Stimulated activated CD8-positive, alpha-beta memory T cell treated with anti-CD3 and anti-CD28 coated beads, Interleukin-2, amount 100 ng/mL, for 1 hour (primary cell): ENCODE measurements at regions not wholly inside any gene's neighbourhood (a gene's known extent, or its start where the extent isn't known, plus 50 kb on each side); places are given as distances from the start of the nearest gene placed in this dataset.
"Not testable (repeated sequence)": the region's sequence is repeated elsewhere in the genome, so short reads cannot be mapped to it uniquely, and the experiment has no call there.

Source experiments
- DNase-seq, 2 donors: peaks; one replicate each; pipeline ENCODE4 v3.0.0-alpha.2; 2020; ENCODE audit warnings: low read depth in 2 of 2

DNA sequence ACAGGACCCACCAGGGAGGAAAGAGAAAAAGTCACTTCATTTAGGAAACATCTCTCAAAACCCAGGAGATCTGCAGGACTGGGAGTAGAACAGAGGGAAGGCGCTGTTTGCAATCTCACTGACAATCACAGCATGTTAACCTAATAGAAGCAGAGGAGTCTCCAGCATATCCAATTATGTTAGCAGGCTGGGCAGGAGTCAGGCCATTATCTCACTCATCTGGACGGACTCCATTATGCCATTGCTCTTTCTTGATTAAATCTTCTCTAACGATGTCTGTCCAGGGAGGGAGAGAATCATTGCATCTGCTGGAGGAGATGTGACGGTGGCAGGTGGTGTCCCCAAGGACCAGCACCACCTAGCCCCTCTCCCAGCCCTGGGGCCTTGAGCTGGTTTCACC, 203.8 kb upstream of the SFSWAP start:
- DNase-seq, result no peak

DNA sequence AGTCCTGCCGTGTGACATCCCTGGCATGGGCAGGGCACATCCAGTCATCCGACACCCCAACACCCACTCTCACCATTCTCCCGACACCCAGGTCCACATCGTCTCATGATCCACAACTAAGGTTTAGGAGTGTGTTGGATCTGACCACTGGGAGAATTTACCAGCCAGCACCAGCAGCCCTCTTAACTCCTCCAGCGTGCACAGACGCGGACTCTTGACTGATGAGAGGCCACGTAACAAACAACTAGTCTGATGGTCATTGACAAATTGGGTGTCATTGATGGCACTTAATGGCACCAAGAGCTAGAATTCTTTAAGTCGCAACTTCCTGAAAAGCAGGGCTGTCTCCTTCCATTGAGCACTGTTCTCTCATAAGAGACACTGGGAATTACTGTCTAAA, 203.0 kb upstream of the SFSWAP start:
- no peak for DNase-seq

DNA sequence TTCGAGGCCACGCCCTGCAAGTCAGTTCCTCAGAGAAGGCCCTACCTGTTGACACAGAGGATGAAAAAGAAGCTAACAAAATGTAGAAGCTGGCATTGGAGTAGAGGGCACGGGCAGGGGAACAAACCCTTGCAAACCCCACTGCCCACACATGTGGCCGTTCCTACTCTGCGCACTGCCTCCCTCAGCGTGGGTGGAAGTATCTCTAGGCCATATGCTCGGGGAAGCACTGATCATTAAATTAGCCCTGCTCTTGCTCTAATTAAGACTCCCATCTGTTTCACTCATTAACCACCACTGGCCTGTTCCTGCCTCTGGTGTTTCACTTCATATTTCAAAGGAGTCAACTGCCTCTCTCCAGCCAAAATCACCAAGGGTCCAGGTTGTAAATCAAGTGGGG, 201.2 kb upstream of the SFSWAP start:
- DNase-seq, result no peak

DNA sequence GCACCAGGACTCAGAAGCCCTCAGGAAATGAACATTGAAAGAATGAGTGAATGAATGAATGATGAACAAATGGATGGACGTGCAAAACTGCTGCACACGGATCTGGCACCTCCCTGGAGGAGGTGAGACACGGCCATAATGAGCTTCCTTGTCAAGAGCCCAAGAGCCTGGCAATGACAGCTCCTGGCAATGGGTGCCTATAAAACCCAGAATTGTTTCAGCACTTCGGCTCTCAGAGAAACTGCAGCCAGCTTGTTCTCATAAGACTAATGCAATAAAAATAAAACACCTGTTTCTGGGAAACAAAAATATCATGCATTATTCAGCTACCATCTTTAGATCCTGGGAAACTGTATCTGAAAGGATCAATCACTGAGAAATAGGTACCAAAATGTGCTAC, 200.5 kb upstream of the SFSWAP start:
- DNase-seq, result no peak

DNA sequence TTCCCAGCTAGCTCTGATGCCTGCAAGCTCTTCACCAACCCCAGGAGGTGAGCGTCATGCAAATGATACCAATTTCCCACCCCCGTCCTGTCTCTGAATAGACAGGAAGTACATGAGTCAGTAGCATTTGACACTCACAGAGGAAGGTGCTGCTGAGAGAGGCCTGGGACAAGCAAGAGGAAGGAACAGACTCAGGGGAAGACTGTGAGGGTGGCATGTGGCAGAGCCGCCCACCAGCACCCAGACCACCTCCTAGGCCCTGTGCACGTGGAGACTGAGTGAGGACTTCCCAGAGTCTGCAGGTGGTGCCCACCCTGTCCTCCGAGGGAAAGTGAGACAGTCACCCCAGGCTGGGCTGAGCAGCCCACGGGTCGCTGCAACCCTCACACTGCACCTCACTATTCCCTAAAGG, 199.5 kb upstream of the SFSWAP start:
- DNase-seq, result no peak

DNA sequence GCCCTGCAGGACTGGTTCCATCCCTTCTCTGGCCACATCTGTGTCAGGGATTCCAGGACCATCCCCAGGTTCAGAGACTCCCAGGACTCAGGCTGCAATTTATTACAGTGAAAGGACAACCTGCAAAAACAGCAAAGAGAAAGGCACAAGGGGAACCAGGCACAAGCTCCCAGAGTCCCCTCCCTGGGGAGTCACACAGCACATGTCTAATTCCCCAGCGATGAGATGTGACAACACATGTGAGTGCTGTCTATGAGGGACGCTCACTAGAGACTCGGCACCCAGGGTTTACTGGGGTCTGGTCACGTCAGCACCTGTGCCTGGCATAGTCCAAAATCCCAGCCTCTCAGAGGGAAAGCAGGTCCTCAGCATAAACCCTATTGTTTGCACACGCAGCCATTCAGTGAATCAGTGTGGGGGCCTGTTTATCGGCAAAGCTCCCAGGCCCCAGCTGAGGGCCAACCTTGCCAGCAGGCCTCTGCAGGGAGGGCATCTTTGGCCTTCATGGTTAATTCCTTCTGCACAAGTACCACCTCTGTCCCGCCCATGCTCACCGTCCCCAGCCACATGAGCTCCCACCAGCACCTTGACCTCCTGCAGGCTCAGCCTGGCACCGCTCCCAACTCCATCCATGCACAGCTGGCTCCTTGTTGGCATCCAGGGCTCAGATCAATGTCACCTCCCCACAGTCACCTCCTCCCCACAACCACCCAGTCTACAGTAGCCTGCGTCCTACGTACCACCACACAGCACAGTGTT, 198.9 kb upstream of the SFSWAP start:
- no peak for DNase-seq

DNA sequence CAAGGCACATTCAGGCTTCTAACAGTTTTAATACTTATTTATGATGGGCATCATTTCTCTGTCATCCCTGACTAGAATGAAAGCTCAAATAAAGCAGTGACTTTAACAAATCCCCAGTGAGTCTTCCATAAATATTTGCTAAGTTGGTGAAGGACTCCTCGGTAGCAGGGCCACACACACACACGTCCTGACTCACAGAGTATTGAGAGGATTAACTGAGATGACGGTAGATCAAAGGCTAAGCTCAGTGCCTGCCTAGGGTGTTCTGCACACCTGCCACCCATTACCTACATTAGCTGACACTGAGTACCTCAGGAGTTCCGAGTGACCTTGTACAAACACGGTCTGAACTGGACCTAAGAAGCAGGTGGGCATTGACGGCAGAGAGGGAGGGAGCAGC, 197.3 kb upstream of the SFSWAP start:
- DNase-seq, result no peak

DNA sequence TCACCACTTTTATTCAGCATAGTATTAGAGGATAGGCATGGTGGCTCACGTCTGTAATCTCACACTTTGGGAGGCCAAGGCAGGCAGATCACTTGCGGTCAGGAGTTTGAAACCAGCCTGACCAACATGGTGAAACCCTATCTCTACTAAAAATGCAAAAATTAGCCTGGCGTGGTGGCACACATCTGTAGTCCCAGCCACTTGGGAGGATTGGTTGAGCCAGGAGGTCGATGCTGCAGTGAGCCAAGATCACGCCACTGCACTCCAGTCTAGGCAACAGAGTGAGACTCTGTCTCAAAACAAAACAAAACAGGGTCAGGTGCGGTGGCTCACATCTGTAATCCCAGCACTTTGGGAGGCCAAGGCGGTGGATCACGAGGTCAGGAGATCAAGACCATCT, 190.3 kb upstream of the SFSWAP start:
- not testable (repeated sequence) for DNase-seq

DNA sequence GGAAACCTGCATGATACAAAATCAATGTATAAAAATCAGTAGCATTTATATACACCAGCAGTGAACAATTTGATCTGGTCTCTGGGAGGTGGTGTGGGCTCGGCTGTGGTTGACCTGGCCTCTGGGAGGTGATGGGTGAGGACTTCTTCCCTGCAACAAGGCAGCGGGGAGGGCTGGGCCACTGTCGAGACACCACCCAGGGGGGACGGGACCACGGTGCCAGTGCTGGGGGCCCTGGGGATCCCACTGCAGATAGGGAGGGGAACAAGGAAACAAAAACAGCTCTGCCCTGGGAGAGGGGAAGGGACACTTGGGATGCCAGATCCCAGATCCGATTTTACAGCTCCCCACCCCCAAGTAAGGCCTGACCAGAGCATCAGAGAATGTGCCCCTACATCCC, 189.6 kb upstream of the SFSWAP start:
- no peak for DNase-seq

DNA sequence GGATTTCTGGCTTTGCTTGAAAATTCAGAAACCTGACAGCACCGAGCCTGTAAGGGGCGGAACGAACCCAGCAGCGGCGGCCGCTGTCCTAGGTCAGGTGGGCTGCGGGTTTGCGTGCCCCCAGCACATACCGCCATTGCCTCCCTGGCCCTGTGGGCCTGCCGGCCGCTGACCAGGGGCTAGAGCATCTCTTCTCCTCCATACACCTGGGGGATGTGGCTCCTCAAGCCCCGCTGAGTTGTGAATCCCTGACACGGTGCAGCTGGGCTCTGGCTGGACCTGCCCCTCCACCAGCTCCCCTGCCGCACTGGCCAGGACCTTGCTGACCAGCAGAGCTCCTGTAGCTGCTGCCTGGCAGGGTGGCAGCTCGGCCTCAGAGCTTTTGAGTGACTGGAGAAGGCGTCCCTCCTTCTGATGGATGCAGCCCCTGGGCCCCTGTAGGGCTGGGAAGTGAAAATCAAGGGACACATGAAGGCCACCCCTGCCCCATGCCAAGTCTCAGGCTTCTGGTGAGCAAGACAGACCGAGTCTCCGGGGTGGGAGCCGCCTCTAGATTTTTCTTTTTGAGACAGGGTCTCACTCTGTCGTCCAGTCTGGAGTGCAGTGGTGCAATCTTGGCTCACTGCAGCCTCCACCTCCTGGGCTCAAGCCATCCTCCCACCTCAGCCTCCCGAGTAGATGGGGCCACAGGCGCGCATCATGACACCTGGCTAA, 184.9 kb upstream of the SFSWAP start:
- DNase-seq, result no peak

DNA sequence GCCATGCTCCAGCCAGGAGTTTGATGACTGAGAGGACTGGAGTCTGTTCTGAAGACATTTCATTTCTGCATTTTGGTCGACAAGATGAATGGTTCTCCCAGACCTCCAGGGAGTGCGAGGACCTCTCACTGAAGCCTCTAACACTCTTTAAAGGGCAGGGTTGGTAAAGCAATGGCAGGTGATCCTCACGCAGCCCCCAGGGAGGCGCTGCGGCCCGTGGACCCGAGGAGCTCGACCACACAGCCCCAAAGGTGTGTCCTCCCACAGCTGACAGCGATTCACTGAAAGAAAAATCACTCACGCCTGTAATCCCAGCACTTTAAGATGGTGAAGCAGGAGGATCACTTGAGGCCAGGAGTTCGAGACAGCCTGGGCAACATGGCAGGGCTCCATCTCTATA, 183.8 kb upstream of the SFSWAP start:
- DNase-seq, result no peak

DNA sequence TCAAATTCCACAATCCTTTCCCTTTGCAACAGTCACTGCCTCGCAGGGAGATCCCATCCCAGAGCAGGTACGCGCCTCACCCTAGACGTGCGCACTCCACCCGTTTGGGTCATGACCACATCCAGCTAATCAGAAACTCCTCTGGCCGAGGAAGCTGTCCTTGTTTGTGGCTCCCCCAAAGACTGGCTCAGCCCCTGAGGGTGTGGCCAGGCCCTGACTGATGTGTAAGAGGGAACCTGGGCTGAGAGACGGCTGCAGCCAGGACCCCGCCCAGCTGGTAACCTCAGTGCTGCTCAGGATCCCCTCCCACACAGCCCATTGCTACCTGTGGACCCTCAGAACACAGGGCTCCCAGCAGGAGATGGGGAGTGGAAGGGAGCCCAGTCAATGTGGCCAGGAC, 183.2 kb upstream of the SFSWAP start:
- no peak for DNase-seq

DNA sequence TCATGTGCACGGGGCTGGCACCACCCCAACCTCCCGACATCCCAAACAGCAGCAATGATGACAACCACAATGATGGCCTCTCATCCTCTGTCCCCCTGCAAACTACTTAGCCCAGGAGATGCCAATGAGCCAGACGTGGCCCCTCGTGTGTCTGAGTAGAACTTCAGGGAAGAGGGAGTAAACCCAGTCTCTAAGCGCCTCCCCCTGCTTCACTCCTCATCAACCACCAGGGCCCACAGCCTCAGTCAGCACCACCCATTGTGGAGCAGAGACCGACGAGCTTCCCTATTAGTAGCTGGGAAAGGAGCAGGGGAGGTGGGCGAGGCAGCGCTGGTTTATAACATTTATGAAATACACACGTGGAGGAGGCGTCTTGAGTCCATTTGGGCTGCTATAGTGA, 182.7 kb upstream of the SFSWAP start:
- DNase-seq, result no peak

DNA sequence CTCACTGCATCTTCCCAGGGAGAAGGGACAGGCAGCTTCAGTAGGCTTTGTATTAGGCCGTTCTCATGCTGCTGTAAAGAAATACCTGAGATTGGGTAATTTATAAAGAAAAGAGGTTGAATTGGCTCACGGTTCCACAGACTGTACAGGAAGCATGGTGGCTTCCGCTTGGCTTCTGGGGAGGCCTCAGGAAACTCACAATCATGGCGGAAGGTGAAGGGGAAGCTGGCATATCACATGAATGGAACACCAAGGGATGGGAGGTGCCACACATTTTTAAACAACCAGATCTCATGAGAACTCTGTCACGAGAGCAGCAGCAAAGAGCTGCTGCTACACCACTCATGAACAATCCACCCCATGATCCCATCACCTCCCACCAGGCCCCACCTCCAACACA, 182.2 kb upstream of the SFSWAP start:
- DNase-seq, result no peak

DNA sequence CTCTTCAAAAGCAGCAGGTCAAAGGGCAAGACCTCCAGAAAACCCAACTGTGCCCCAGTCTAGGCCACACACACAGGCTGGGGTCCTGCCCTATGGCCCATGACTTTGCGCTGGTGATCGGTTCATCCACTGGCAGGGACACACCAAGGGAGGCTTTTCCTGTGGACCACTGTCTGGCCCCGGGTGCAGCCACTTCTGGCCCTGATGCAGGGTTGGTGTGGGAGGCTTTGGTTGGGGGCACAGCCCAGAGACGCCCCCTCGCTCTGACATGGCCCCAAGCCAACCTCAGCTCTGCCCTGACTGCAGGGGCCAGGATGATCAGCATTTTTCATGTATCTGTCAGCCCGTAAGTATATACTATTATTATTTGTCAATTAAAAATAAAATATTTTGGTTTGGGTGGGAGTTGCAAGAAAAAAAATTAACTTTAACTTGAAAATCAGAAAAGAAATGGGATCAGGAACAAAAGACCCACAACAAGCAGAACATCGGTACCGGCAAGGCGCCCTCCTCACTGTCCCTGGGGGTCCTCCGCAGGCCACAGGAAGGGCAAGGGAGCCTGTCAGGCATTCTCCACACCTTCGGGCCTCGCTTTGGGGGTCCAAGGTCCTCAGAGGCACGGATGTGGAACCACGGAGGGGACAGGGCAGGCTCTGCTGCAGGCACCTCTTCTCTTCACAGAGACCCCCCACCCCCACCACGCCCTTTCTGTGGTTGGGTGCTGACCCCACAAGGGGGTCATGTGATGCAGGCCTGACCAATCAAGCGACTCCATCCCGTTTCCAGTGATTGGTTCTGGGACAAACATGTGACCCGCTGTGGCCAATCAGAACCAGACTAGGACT, 181.5 kb upstream of the SFSWAP start:
- no peak for DNase-seq

DNA sequence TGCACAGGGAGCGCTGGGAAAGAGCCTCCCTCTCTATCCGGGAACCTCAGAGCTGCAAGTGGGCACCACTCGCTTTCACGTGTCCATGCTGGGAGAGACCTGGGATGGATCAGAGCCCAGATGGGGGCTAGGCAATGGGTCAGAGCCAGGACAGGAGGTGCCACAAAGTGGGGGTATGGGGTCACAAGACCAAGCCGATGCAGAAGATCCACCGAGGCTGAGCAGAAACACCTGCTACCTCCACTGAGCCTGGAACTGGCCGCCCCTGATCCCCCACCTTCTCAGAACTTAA, 180.9 kb upstream of the SFSWAP start:
- DNase-seq, result no peak

DNA sequence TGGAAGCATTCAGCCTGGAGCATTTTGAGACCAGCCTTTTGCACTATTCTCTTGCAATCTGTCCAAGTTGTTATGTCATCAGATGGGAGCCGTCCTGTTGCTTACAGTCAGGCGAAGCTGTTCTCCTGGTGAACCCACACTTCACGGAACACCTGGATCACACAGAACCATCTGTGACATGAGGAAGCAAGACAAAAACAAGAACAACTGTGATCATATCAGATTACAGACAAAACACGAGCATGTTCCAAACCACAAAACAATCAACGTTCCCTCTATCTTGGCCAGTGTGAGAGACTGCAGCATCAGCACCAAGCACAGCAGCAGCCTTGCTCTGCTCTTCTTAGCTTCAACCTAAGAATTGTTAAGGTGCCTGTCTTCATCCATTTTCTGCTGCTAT, 180.5 kb upstream of the SFSWAP start:
- no peak for DNase-seq

DNA sequence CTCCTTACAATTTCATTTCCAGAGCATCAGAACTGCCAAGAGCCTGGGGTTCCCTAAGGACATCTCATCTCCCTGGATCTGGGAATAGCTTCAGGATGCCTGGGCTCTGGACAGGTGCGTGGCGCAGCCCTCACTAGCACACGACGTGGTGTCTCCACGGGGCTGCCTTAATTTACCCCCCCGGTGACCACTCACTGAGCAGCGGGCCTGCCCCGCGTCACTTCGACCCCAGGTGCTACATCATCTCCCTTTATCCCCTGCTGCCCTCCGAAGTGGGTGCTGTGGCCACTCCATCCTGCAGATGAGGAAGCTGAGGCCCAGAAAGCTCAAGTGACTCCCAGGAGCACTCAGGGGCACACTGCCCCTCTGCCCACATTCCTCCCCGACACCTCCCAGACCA, 177.8 kb upstream of the SFSWAP start:
- DNase-seq, result no peak

DNA sequence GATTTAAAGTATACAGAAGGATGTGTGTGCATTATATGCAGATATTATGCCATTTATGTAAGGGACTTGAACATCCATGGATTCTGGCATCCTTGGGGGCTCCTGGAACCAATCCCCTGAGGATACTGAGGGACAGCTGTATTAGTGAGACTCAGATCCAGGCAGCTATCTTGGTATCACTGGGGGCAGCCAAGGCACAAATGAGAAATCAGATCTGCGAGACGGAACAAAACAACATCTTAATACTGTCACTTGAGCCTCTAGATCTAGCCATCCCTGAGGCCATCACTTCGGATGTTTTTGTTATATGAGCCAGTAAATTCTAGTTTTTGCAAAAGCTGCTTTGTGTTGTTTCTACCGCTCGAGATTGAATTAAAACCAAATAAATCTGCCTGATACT, 175.1 kb upstream of the SFSWAP start:
- no peak for DNase-seq

DNA sequence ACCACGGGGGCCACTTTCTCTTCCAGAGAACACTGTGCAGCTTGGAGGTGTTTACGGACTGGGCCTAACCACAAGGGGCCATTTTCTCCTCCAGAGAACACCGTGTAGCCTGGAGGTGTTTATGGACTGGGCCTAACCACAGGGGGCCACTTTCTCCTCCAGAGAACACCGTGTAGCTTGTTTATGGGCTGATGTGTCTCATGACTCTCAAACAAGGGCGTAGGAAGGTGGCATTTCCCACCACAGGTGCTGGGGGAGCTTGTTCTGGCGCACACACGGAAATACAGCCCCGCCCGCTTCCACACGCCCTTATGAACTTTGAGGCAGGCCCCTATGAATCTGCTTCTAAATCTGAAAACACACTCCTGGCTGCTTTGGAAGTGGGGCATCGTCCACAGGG, 174.6 kb upstream of the SFSWAP start:
- no peak for DNase-seq

DNA sequence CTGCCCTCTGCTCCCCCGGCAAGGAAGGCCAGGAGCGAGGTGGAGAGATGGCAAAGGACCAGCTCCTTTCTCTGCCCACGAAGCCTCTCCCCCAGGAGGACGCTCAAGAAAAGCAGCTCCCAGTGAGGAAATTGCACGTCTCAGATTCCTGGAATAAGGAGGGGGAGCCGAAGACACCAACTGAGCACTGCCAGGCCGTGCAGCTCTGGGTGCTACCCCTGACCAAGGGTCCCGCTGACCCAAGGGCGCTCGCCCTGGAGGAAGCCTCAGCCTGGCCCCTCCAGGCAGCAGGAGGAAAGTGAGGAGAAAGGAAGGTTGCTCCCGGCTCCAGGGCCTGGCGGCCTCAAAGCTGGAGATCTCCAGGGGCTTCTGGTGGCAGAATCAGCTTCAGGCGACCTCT, 174.1 kb upstream of the SFSWAP start:
- DNase-seq, result no peak

DNA sequence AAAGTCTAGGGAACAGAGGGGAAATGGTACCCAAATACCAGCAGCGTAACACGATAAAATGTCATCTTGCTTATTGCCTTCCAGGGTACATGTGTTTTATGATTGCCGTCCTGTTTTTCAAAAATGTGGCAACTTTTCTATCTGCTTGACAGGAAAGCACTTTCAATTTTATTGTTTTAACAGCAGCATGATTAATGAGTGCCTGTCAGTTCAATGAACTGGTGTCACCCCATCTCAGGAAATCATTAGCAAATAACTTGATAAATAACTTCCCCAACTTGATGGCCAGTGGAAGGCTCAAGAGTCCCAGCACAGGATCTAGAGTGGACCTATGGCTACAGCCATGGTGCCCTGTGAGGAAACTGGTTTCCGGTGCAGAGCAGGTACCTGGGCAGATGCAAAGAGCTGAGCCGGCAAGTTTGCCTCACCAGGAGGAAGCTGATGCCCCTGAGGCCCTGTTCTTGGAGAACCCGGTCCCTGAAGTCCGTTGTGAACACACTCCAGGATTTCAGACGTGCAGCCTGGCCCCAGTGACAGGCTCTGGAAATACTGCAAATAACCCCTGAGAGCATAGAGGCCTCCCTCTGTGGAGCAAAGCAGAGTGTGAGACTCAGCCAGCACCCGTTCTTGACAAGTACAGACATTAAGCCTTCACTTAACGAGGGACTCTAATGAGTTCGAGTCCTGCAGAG, 173.5 kb upstream of the SFSWAP start:
- DNase-seq, result no peak
